WTC11 (cell line): ENCODE measurements at regions not wholly inside any gene's neighbourhood (a gene's known extent, or its start where the extent isn't known, plus 50 kb on each side); places are given as distances from the start of the nearest gene placed in this dataset.

ENCODE experiments used
- ATAC-seq: fragments of 200-7000 bp; cut with Tn5 transposase; 2 replicates; pipeline ENCODE4 v1.10.0; 2021; ENCODE audit warnings: mild to moderate bottlenecking, moderate library complexity
- CTCF ChIA-PET: fragments of 300-600 bp; sonication (Branson Sonifier 250); formaldehyde crosslinking; loops from one replicate; lab custom pipeline; 2021; ENCODE audit warnings: antibody characterized with exemption; lab: Charles Lee
- POLR2A ChIA-PET: fragments of 350-600 bp; sonication (Branson Sonifier 250); formaldehyde crosslinking; loops from one replicate; lab custom pipeline; 2021; ENCODE audit warnings: antibody characterized with exemption; lab: Charles Lee
- DNase-seq: peaks from one replicate; pipeline ENCODE4 v3.0.0; 2021; ENCODE audit warnings: low spot score
- H3K27ac Mint-ChIP-seq: 2 replicates; pipeline ENCODE4 v1.8.0; 2021; ENCODE audit warnings: mixed read lengths
- H3K27me3 Mint-ChIP-seq: 2 replicates; pipeline ENCODE4 v1.8.0; 2021; ENCODE audit warnings: low read depth, mild to moderate bottlenecking, moderate library complexity, mixed read lengths
- H3K36me3 Mint-ChIP-seq: 2 replicates; pipeline ENCODE4 v1.8.0; 2021; ENCODE audit warnings: mixed read lengths
- H3K4me1 Mint-ChIP-seq: 2 replicates; pipeline ENCODE4 v1.8.0; 2022; ENCODE audit warnings: mixed read lengths
- H3K4me3 Mint-ChIP-seq: 2 replicates; pipeline ENCODE4 v1.8.0; 2021; ENCODE audit warnings: mild to moderate bottlenecking, moderate library complexity, mixed read lengths
- H3K9me3 Mint-ChIP-seq: 2 replicates; pipeline ENCODE4 v1.8.0; 2021; ENCODE audit warnings: mixed read lengths
- ATF1 ChIP-seq: sonication (generic); formaldehyde crosslinking; IDR thresholded peaks from 2 replicates; pipeline ENCODE4 v1.8.1; 2023; ENCODE audit warnings: mild to moderate bottlenecking, moderate library complexity, missing genetic modification reagents
- CBFB ChIP-seq: sonication (generic); formaldehyde crosslinking; IDR thresholded peaks from 2 replicates; pipeline ENCODE4 v1.8.1; 2022; ENCODE audit warnings: mild to moderate bottlenecking, low read depth, missing genetic modification reagents
- ETV6 ChIP-seq: sonication (generic); formaldehyde crosslinking; IDR thresholded peaks from 2 replicates; pipeline ENCODE4 v1.8.1; 2022; ENCODE audit warnings: mild to moderate bottlenecking, missing genetic modification reagents
- FOXK1 ChIP-seq: sonication (generic); formaldehyde crosslinking; IDR thresholded peaks from 2 replicates; pipeline ENCODE4 v1.8.0; 2022; ENCODE audit warnings: mild to moderate bottlenecking, moderate library complexity, missing genetic modification reagents
- FOXP1 ChIP-seq: sonication (generic); formaldehyde crosslinking; IDR thresholded peaks from 2 replicates; pipeline ENCODE4 v1.8.0; 2022; ENCODE audit warnings: missing genetic modification reagents, mild to moderate bottlenecking, moderate library complexity, borderline replicate concordance
- GABPB1 ChIP-seq: sonication (generic); formaldehyde crosslinking; IDR thresholded peaks from 2 replicates; pipeline ENCODE4 v1.8.1; 2023; ENCODE audit warnings: mild to moderate bottlenecking, missing genetic modification reagents
- JAZF1 ChIP-seq: fragments of 250-450 bp; sonication (Bioruptor Pico); IDR thresholded peaks from 2 replicates; pipeline ENCODE4 v1.9.0; 2021; ENCODE audit warnings: moderate library complexity, mild to moderate bottlenecking, inconsistent platforms
- OVOL2 ChIP-seq: fragments of 250-450 bp; sonication (Bioruptor Pico); IDR thresholded peaks from 2 replicates; pipeline ENCODE4 v1.9.0; 2021; ENCODE audit warnings: mild to moderate bottlenecking, borderline replicate concordance
- PRRX2 ChIP-seq: fragments of 250-450 bp; sonication (Bioruptor Pico); IDR thresholded peaks from 2 replicates; pipeline ENCODE4 v1.8.0; 2021; ENCODE audit warnings: mild to moderate bottlenecking
- RELA ChIP-seq: sonication (generic); formaldehyde crosslinking; IDR thresholded peaks from 2 replicates; pipeline ENCODE4 v1.8.1; 2022; ENCODE audit warnings: missing genetic modification reagents, mild to moderate bottlenecking, borderline replicate concordance
- SMAD4 ChIP-seq: sonication (generic); formaldehyde crosslinking; IDR thresholded peaks from 2 replicates; pipeline ENCODE4 v1.8.0; 2022; ENCODE audit warnings: mild to moderate bottlenecking, missing genetic modification reagents
- ZNF219 ChIP-seq: sonication (generic); formaldehyde crosslinking; IDR thresholded peaks from 2 replicates; pipeline ENCODE4 v1.8.0; 2023; ENCODE audit warnings: missing genetic modification reagents, mild to moderate bottlenecking, borderline replicate concordance
- ZNF232 ChIP-seq: sonication (generic); formaldehyde crosslinking; IDR thresholded peaks from 2 replicates; pipeline ENCODE4 v1.8.0; 2022; ENCODE audit warnings: mild to moderate bottlenecking, missing genetic modification reagents
- ZNF263 ChIP-seq: sonication (generic); formaldehyde crosslinking; IDR thresholded peaks from 2 replicates; pipeline ENCODE4 v1.8.1; 2022; ENCODE audit warnings: low read depth, mild to moderate bottlenecking, moderate library complexity, missing genetic modification reagents
- ZNF396 ChIP-seq: fragments of 250-450 bp; sonication (Bioruptor Pico); IDR thresholded peaks from 2 replicates; pipeline ENCODE4 v1.8.0; 2021; ENCODE audit warnings: mild to moderate bottlenecking, moderate library complexity, borderline replicate concordance
- TF ChIP-seq, protein P1 (sequence below): fragments of 250-450 bp; sonication (Bioruptor Pico); IDR thresholded peaks from 2 replicates; pipeline ENCODE4 v1.8.0; 2021; ENCODE audit warnings: mild to moderate bottlenecking
- TF ChIP-seq, protein P2 (sequence below): sonication (generic); formaldehyde crosslinking; IDR thresholded peaks from 2 replicates; pipeline ENCODE4 v1.8.0; 2023; ENCODE audit warnings: missing genetic modification reagents, mild to moderate bottlenecking, borderline replicate concordance
- TF ChIP-seq, protein P3 (sequence below): sonication (generic); formaldehyde crosslinking; conservative IDR thresholded peaks from 2 replicates; pipeline ENCODE4 v1.8.1; 2023; ENCODE audit warnings: mild to moderate bottlenecking, low read depth, missing genetic modification reagents, moderate library complexity
- TF ChIP-seq, protein P4 (sequence below): sonication (generic); formaldehyde crosslinking; IDR thresholded peaks from 2 replicates; pipeline ENCODE4 v1.8.0; 2022; ENCODE audit warnings: mild to moderate bottlenecking, missing genetic modification reagents
- TF ChIP-seq, protein P5 (sequence below): sonication (generic); formaldehyde crosslinking; IDR thresholded peaks from 2 replicates; pipeline ENCODE4 v1.8.1; 2023; ENCODE audit warnings: mild to moderate bottlenecking, missing genetic modification reagents, moderate library complexity
- TF ChIP-seq, protein P6 (sequence below): sonication (generic); formaldehyde crosslinking; IDR thresholded peaks from 2 replicates; pipeline ENCODE4 v1.8.0; 2022; ENCODE audit warnings: mild to moderate bottlenecking, missing genetic modification reagents
- TF ChIP-seq, protein P7 (sequence below): fragments of 200-600 bp; IDR thresholded peaks from 2 replicates; pipeline ENCODE4 v1.8.0; 2022; ENCODE audit warnings: antibody characterized with exemption
- TF ChIP-seq, protein P8 (sequence below): sonication (generic); formaldehyde crosslinking; conservative IDR thresholded peaks from 2 replicates; pipeline ENCODE4 v1.8.1; 2022; ENCODE audit warnings: mild to moderate bottlenecking, missing genetic modification reagents

DNA sequence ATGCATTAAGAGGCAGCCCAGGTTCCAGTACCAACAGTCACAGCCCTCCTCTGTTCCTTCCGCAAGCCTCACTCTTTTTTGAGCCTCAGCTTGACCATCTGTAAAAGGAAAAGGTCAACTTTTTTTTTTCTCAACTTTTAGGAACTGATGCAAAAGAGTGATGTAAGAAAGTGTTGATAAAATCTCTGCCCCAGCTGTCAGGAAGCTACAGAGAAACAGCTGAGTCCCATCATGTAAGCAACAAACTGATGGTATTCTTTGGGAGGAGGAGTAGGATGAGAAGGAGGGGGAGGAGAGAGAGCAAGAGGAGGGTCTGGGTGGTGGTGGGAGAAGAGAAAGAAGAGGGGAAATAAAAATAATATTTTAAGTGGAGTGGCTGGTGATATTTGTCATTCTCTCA is 233.9 kb upstream of the TSHZ3 start (continued):
- TF ChIP-seq, protein P1, sequence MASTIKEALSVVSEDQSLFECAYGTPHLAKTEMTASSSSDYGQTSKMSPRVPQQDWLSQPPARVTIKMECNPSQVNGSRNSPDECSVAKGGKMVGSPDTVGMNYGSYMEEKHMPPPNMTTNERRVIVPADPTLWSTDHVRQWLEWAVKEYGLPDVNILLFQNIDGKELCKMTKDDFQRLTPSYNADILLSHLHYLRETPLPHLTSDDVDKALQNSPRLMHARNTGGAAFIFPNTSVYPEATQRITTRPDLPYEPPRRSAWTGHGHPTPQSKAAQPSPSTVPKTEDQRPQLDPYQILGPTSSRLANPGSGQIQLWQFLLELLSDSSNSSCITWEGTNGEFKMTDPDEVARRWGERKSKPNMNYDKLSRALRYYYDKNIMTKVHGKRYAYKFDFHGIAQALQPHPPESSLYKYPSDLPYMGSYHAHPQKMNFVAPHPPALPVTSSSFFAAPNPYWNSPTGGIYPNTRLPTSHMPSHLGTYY (CRISPR knock-in tag): no peak
- TF ChIP-seq, protein P2, sequence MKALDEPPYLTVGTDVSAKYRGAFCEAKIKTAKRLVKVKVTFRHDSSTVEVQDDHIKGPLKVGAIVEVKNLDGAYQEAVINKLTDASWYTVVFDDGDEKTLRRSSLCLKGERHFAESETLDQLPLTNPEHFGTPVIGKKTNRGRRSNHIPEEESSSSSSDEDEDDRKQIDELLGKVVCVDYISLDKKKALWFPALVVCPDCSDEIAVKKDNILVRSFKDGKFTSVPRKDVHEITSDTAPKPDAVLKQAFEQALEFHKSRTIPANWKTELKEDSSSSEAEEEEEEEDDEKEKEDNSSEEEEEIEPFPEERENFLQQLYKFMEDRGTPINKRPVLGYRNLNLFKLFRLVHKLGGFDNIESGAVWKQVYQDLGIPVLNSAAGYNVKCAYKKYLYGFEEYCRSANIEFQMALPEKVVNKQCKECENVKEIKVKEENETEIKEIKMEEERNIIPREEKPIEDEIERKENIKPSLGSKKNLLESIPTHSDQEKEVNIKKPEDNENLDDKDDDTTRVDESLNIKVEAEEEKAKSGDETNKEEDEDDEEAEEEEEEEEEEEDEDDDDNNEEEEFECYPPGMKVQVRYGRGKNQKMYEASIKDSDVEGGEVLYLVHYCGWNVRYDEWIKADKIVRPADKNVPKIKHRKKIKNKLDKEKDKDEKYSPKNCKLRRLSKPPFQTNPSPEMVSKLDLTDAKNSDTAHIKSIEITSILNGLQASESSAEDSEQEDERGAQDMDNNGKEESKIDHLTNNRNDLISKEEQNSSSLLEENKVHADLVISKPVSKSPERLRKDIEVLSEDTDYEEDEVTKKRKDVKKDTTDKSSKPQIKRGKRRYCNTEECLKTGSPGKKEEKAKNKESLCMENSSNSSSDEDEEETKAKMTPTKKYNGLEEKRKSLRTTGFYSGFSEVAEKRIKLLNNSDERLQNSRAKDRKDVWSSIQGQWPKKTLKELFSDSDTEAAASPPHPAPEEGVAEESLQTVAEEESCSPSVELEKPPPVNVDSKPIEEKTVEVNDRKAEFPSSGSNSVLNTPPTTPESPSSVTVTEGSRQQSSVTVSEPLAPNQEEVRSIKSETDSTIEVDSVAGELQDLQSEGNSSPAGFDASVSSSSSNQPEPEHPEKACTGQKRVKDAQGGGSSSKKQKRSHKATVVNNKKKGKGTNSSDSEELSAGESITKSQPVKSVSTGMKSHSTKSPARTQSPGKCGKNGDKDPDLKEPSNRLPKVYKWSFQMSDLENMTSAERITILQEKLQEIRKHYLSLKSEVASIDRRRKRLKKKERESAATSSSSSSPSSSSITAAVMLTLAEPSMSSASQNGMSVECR: no peak
- TF ChIP-seq FOXP1 (CRISPR knock-in tag) (no peak), PRRX2 (no peak), ZNF232 (CRISPR knock-in tag) (no peak), RELA (CRISPR knock-in tag) (no peak), JAZF1 (CRISPR knock-in tag) (no peak)
- TF ChIP-seq, protein P3, sequence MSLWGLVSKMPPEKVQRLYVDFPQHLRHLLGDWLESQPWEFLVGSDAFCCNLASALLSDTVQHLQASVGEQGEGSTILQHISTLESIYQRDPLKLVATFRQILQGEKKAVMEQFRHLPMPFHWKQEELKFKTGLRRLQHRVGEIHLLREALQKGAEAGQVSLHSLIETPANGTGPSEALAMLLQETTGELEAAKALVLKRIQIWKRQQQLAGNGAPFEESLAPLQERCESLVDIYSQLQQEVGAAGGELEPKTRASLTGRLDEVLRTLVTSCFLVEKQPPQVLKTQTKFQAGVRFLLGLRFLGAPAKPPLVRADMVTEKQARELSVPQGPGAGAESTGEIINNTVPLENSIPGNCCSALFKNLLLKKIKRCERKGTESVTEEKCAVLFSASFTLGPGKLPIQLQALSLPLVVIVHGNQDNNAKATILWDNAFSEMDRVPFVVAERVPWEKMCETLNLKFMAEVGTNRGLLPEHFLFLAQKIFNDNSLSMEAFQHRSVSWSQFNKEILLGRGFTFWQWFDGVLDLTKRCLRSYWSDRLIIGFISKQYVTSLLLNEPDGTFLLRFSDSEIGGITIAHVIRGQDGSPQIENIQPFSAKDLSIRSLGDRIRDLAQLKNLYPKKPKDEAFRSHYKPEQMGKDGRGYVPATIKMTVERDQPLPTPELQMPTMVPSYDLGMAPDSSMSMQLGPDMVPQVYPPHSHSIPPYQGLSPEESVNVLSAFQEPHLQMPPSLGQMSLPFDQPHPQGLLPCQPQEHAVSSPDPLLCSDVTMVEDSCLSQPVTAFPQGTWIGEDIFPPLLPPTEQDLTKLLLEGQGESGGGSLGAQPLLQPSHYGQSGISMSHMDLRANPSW (CRISPR knock-in tag): no peak

DNA sequence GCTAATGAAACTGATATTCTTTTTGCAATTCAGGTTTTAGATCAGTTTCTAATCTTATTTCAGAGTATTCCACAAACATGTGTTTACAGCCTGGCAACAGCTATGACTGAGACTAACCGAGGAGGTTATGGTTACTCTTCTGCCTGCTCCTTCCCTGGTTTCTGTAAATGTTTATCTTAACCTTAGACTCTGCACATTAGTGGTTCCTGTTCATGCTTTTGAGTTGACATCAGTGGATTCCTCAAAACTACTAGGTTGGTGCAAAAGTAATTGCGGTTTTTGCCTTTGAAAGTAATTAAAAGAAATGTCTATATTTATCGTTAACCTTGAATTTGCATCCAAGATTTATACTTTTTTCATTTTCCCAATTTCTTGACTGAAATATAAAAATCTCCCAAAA is 237.0 kb upstream of the TSHZ3 start:
- ChIA-PET CTCF (no interaction called here), POLR2A (no interaction called here)
- no peak overlapping the region for H3K4me3 Mint-ChIP-seq
- peaks cover 37% of the 10 kb centered on the region for H3K4me1 Mint-ChIP-seq
- peaks cover 5% of the 10 kb centered on the region for H3K36me3 Mint-ChIP-seq
- DNase-seq (no peak), ATAC-seq (no peak)
- no peak overlapping the region for H3K27ac Mint-ChIP-seq
- peaks cover 17% of the 10 kb centered on the region for H3K9me3 Mint-ChIP-seq
- H3K27me3 Mint-ChIP-seq: peaks cover 8% of the 10 kb centered on the region; the same call in 1 of the 2 replicates
- TF ChIP-seq SMAD4 (CRISPR knock-in tag) (no peak), CBFB (CRISPR knock-in tag) (no peak), OVOL2 (CRISPR knock-in tag) (no peak), ETV6 (CRISPR knock-in tag) (no peak), JAZF1 (CRISPR knock-in tag) (no peak), ZNF263 (no peak), ZNF396 (CRISPR knock-in tag) (no peak), FOXK1 (CRISPR knock-in tag) (no peak), GABPB1 (CRISPR knock-in tag) (no peak), ATF1 (CRISPR knock-in tag) (no peak), ZNF219 (no peak)
- TF ChIP-seq, protein P4, sequence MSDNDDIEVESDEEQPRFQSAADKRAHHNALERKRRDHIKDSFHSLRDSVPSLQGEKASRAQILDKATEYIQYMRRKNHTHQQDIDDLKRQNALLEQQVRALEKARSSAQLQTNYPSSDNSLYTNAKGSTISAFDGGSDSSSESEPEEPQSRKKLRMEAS (CRISPR knock-in tag): no peak
- TF ChIP-seq, protein P5, sequence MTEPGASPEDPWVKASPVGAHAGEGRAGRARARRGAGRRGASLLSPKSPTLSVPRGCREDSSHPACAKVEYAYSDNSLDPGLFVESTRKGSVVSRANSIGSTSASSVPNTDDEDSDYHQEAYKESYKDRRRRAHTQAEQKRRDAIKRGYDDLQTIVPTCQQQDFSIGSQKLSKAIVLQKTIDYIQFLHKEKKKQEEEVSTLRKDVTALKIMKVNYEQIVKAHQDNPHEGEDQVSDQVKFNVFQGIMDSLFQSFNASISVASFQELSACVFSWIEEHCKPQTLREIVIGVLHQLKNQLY (CRISPR knock-in tag): no peak
- TF ChIP-seq, protein P6, sequence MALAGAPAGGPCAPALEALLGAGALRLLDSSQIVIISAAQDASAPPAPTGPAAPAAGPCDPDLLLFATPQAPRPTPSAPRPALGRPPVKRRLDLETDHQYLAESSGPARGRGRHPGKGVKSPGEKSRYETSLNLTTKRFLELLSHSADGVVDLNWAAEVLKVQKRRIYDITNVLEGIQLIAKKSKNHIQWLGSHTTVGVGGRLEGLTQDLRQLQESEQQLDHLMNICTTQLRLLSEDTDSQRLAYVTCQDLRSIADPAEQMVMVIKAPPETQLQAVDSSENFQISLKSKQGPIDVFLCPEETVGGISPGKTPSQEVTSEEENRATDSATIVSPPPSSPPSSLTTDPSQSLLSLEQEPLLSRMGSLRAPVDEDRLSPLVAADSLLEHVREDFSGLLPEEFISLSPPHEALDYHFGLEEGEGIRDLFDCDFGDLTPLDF: no peak
- TF ChIP-seq, protein P7, sequence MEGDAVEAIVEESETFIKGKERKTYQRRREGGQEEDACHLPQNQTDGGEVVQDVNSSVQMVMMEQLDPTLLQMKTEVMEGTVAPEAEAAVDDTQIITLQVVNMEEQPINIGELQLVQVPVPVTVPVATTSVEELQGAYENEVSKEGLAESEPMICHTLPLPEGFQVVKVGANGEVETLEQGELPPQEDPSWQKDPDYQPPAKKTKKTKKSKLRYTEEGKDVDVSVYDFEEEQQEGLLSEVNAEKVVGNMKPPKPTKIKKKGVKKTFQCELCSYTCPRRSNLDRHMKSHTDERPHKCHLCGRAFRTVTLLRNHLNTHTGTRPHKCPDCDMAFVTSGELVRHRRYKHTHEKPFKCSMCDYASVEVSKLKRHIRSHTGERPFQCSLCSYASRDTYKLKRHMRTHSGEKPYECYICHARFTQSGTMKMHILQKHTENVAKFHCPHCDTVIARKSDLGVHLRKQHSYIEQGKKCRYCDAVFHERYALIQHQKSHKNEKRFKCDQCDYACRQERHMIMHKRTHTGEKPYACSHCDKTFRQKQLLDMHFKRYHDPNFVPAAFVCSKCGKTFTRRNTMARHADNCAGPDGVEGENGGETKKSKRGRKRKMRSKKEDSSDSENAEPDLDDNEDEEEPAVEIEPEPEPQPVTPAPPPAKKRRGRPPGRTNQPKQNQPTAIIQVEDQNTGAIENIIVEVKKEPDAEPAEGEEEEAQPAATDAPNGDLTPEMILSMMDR: no peak
- TF ChIP-seq, protein P8, sequence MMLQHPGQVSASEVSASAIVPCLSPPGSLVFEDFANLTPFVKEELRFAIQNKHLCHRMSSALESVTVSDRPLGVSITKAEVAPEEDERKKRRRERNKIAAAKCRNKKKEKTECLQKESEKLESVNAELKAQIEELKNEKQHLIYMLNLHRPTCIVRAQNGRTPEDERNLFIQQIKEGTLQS (CRISPR knock-in tag): no peak
